HG02852 (cell line): ENCODE measurements at regions not wholly inside any gene's neighbourhood (a gene's known extent, or its start where the extent isn't known, plus 50 kb on each side); places are given as distances from the start of the nearest gene placed in this dataset.

ENCODE experiments used
- ATAC-seq: cut with Tn5 transposase; IDR thresholded peaks from one replicate; pipeline ENCODE4 v1.9.1; 2021; ENCODE audit warnings: mild to moderate bottlenecking, moderate library complexity; ENCODE audit not compliant: unreplicated experiment

- ATAC-seq, result no peak
Observed at GRCh38 chr16:7983676-7984075, 606.6 kb downstream of the TMEM114 start.

- ATAC-seq, result no peak
Observed at GRCh38 chr16:7980133-7980483, 610.2 kb downstream of the TMEM114 start.

GRCh38 chr16:7979448-7980132, 610.7 kb downstream of the TMEM114 start:
- ATAC-seq, result no peak

GRCh38 chr16:7976563-7976962, 613.7 kb downstream of the TMEM114 start:
- ATAC-seq, result no peak

- ATAC-seq, result no peak
Observed at GRCh38 chr16:7976125-7976524, 614.2 kb downstream of the TMEM114 start.

- ATAC-seq, result no peak
Observed at GRCh38 chr16:7967996-7968509, 622.3 kb downstream of the TMEM114 start.

GRCh38 chr16:7964744-7965143, 625.6 kb downstream of the TMEM114 start:
- ATAC-seq, result no peak

GRCh38 chr16:7964167-7964566, 626.1 kb downstream of the TMEM114 start:
- no peak for ATAC-seq

GRCh38 chr16:7962091-7962879, 628.0 kb downstream of the TMEM114 start:
- no peak for ATAC-seq

- ATAC-seq, result no peak
Observed at GRCh38 chr16:7957151-7957550, 624.5 kb downstream of the RBFOX1 start.

GRCh38 chr16:7953360-7953759, 620.7 kb downstream of the RBFOX1 start:
- no peak for ATAC-seq

- ATAC-seq, result no peak
Observed at GRCh38 chr16:7946142-7946541, 613.5 kb downstream of the RBFOX1 start.

GRCh38 chr16:7938175-7938574, 605.5 kb downstream of the RBFOX1 start:
- no peak for ATAC-seq

- ATAC-seq, result no peak
Observed at GRCh38 chr16:7921345-7921744, 588.7 kb downstream of the RBFOX1 start.

GRCh38 chr16:7919782-7920181, 587.1 kb downstream of the RBFOX1 start:
- ATAC-seq, result no peak

GRCh38 chr16:7914748-7915147, 582.1 kb downstream of the RBFOX1 start:
- ATAC-seq, result no peak

- ATAC-seq, result no peak
Observed at GRCh38 chr16:7912132-7912531, 579.5 kb downstream of the RBFOX1 start.

- no peak for ATAC-seq
Observed at GRCh38 chr16:7910116-7910515, 577.5 kb downstream of the RBFOX1 start.

- no peak for ATAC-seq
Observed at GRCh38 chr16:7888411-7888810, 555.8 kb downstream of the RBFOX1 start.

GRCh38 chr16:7887316-7887715, 554.7 kb downstream of the RBFOX1 start:
- ATAC-seq, result no peak

GRCh38 chr16:7871979-7872378, 539.3 kb downstream of the RBFOX1 start:
- no peak for ATAC-seq

GRCh38 chr16:7871371-7871770, 538.7 kb downstream of the RBFOX1 start:
- no peak for ATAC-seq
